GM21515 (cell line): ENCODE measurements at regions not wholly inside any gene's neighbourhood (a gene's known extent, or its start where the extent isn't known, plus 50 kb on each side); places are given as distances from the start of the nearest gene placed in this dataset.

Source experiments
- ATAC-seq: cut with Tn5 transposase; IDR thresholded peaks from one replicate; pipeline ENCODE4 v1.9.1; 2021; ENCODE audit not compliant: unreplicated experiment

DNA sequence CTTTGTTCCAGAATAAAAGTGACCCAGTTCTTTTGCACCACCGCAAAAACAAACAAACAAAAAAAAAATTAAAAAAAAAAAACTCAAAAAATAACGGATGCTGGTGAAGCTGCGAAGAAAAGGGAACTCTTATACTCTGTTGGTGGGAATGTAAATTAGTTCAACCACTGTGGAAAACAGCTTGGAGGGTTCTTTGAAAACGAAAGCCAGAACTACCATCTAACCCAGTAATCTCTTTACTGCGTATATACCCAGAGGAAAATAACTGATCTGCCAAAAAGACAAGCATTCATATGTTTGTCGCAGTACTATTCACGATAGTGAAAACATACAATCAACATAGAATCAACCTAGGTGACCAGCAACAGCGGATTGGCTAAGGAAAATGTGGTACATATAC is 298.9 kb upstream of the CBLB start:
- ATAC-seq = no peak

- ATAC-seq = no peak
Observed at GRCh38 chr3:106168962-106169750, 300.3 kb upstream of the CBLB start.

DNA sequence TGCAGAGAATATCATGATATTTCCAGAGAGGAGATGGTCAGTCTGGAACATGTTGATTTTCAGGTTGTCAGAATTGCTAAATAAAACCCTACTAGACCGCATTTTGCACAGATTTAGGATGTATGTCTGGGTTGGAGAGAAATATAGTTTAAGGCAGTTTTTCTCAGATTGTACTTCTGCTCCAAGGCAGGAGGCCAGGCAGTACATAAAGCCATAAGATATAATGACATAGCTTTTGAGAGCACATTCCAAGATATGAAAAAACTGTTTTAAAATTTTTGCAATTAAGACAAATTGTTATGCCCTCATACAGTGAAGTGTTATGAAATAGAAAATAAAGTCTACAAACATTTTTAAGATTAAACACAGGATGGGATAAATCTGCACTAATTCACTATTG is 301.8 kb upstream of the CBLB start:
- ATAC-seq = no peak

- ATAC-seq = no peak
Observed at GRCh38 chr3:106172101-106172500, 303.3 kb upstream of the CBLB start.

DNA sequence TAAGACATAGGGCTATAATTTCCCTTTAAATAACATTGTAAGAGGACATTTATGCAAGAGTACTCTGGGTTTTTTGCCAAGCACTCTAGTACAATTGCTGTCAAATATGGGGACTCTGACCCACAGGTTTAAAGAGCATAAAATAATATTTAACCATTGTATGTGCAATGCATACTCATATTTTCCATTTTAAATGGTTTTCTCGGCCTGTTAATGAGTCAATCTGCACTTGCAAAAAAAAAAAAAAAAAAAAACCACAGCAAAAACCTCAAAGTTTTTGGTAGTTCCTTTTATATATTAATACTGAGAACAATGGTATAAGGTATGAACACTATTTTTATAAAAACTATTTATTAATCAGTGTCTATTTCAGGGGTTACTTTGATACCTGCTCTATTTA is 304.0 kb upstream of the CBLB start:
- ATAC-seq = peak; percentile 48

DNA sequence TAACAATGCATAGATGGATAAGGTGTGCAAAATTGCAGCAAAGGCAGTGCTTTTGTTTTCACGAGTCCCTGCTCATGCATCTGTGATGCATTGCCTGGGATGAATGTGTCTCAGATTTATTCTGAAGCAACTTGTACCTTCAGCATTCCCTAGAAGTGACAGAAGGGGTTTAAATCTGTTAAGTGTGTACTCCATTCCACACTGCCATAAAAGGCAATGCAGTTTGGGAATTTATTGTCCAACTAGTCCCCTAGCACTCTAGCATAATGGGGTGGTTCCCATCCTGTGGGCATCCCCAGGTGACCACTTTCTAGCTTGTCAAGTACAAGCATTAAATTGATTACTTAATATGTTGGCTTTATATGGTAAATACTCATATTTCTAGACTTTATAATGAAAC is 306.5 kb upstream of the CBLB start:
- no peak for ATAC-seq

- ATAC-seq = peak; percentile 86
Observed at GRCh38 chr3:106176734-106177133, 307.9 kb upstream of the CBLB start.

- ATAC-seq = no peak
Observed at GRCh38 chr3:106182950-106183511, 314.2 kb upstream of the CBLB start.

- ATAC-seq = no peak
Observed at GRCh38 chr3:106183762-106184391, 315.1 kb upstream of the CBLB start.

DNA sequence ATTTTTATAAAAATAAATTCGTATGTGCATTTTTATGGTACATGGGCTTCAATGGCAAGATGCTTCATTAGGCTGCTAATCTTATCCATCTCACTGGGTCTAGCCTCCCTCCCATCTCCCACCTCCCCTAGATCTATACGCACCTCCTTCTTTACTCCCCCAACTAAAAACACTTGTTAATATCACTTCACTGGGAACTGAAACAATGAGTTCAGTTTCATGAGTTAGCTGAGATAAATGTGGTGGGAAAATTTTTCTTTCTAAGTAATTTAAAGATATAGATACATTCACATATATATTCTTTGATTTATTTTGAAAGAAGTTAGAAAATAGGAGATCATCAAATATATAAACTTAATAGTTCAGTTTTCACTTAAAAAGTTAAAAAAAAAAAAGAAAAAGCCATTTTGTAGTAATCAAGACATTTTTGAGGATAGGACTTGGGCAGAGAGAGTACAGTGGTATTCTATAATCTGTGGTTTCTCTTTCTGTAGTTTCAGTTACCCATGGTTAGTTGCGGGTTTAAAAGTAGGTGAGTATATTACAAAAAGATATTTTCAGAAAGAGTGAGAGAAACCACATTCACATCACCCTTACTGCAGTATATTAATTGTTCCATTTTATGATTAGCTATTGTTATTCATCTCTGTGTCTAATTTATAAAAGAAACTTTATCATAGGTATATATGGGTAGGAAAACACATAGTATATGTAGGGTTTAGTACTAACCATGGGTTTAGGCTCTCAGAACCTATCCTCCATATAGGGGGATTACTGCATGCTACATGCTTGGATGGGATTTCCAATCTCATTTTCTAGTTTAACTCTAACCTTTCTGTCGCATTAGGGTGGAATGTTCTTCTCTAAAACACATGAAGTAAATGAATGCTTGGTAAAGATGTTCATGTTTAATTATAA is 316.0 kb upstream of the CBLB start:
- ATAC-seq = peak; percentile 94

DNA sequence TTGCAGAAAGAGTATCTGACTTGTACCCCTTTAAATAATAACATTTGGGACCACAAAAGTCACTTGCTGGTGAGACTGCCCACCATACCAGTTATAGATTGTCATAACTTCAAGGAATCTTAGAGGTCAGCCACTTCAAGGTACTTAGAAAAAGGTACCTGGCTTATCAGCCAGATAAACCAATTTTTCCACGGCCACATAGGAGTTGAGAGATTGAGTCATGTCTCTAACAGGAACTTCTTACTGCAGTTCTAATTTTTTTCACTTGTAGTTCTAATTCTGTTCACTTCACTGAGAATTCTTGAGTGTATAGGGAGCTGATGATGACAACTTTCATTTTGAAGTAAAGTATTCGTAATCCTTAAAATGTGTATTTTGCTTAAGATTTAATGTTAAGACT is 317.1 kb upstream of the CBLB start:
- ATAC-seq = no peak

GRCh38 chr3:106190296-106190695 is 321.5 kb upstream of the CBLB start:
- no peak for ATAC-seq

GRCh38 chr3:106191211-106191610 is 322.4 kb upstream of the CBLB start:
- no peak for ATAC-seq

DNA sequence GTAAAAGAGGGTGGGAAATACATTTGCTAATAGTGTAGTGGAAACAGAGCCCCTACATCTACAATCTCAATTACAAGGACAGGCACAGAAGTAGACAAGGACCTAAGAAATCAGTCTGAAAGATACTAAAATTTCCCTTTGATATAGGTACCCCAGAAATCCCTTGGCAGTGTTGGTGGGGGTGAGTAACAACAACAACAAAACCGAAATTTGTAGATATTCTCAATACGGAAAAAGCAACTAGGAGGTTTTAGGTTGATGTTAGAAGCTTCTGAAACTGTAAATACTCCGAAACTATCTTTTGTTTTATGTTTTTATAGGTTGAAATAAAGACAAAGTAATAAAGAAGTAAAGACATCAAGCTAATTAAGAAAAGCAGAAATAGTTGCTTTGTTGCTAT is 323.1 kb upstream of the CBLB start:
- no peak for ATAC-seq

- no peak for ATAC-seq
Observed at GRCh38 chr3:106193876-106194275, 325.1 kb upstream of the CBLB start.

DNA sequence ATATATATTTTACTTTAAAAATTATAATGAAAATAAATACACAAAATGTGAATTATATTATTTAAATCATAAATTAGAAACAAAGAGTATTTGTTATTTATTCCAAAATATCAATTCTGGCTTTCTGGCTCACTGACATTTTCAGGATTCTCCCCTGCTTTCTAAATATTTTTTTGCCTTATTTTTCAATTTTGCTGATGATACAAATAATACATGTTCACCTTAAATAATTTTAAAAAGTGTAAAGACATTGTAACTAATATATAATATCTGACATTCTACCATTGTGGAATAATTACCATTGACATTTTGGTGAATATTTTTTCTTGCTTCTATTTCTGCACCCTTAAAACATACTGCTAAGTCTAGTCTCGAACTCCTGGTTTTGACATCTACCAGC is 325.9 kb upstream of the CBLB start:
- no peak for ATAC-seq

DNA sequence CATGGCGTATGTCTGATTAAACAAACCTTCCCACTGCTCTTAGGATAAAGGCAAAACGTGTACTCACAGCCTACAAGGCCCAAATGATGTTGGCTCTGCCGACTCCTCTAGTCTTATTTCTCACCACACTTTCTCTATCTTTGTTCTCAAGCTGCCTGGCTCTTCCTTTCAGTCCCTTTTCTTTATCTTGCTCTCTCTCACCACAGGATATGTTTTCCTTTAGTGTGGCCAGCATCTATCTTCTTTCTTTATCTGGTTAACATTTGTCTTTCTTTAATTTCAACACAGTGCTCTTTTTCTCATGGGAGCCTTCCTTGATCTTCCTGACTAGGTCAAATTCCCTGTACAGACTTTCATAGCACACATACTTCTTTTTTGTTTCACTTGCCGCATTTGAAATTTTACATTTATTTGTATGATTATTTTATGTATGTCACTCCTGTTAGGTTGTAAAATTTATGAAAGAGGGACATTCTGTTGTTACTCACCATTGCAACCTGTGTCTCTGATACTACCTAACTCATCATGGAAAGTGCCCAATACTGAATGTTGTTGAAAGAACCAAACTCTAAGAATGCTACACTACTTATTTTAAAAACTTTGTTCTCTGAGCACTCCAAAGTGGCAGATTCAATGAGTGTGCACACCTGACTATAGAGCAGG is 328.9 kb upstream of the CBLB start:
- no peak for ATAC-seq

DNA sequence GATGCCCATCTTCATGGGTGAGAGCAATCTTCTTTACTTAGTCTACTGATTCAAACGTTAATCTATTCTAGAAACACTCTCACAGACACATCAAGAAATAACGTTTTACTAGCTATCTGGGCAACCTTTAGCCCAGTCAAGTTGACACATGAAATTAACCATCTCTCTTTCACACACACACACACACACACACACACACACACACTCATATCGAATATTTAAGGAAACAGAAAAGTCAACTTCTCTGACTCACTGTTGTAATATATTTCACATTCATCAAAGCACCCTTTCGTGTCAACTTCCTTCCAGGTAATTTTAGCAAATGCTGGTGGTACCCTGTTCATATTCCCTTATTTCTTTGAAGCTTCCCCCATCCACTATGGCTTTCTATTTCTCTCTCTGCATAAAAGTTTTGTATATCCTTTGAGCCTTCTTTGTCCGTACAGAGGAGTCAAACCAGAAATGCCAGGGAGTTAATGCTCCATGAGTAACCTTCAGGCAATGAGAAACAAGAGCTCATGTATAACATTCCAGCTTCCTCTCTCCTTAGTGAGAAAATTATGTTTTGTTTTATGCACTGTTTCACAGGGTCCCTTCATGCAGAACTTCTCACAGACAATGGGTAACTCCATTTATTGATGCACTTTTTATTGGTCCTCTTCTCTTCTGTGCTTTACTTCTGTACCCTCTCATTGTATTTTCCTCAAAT is 335.5 kb upstream of the CBLB start:
- no peak for ATAC-seq

GRCh38 chr3:106206146-106206545 is 337.3 kb upstream of the CBLB start:
- ATAC-seq = peak; percentile 84

- no peak for ATAC-seq
Observed at GRCh38 chr3:106206613-106207012, 337.8 kb upstream of the CBLB start.
